Activated CD8-positive, alpha-beta memory T cell treated with anti-CD3 and anti-CD28 coated beads, Interleukin-2, amount 50 U/mL, for 1 hour (primary cell): ENCODE measurements at regions not wholly inside any gene's neighbourhood (a gene's known extent, or its start where the extent isn't known, plus 50 kb on each side); places are given as distances from the start of the nearest gene placed in this dataset.
"Not testable (repeated sequence)": the region's sequence is repeated elsewhere in the genome, so short reads cannot be mapped to it uniquely, and the experiment has no call there.

Experiments
- DNase-seq: peaks from one replicate; pipeline ENCODE4 v3.0.0-alpha.2; 2020; ENCODE audit errors: extremely low read depth

DNA sequence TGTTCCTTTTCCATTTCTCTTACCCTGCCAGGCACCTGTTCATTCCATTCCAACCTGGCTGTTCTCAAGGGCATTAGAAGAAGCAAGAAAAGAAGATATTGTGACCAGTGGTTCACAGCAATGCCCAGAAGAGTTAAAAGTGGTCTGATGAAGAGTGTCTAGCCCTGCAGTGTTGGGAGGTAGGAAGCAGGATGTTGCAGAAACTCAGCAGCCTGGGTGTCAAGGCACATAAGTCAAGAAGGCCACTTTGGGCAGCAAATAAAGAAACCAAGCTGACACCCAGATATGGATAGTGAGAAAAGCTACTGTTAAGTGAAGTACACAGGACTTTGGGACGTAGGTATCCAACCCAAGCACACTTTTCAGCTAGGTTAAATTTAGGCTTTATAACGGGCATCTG lies 199.9 kb upstream of the SATB1 start:
- no peak for DNase-seq

DNA sequence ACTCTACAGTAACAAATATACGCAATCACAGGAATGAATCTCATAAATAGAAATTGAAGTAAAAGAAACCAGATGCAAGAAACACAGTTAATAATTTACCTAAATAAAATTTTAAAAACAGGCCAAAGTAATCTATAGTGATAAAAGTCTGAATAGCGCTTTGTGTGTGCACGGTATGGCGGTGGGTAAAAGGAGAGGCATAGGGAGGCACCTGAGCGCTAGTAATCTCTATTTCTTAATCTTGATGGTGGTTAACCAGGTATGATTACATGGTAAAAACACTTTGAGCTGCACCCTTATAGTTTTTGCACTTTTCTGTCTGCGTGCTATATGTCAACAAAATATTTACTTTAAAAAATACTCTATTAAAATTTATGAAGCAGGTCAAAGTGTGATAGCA lies 198.1 kb upstream of the SATB1 start:
- DNase-seq = no peak

DNA sequence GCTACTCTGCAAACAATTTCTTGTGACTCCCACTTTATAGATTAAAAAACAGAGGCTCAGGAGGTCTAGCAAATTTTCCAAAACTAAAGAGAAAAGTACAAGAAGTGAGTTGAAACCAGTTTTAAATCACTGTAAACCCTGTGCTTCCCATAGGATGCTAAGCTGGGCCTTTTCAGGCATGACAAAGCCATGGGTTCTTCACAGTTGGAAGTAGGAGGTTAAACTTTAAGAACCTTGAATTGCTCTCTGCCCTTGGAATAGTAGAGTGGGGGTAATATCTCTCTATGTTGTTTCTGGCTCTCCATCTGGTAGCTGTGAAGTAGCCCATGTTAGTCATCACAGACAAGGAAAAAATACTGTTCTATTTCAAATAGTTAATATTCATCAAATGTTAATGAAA lies 193.6 kb upstream of the SATB1 start:
- no peak for DNase-seq

DNA sequence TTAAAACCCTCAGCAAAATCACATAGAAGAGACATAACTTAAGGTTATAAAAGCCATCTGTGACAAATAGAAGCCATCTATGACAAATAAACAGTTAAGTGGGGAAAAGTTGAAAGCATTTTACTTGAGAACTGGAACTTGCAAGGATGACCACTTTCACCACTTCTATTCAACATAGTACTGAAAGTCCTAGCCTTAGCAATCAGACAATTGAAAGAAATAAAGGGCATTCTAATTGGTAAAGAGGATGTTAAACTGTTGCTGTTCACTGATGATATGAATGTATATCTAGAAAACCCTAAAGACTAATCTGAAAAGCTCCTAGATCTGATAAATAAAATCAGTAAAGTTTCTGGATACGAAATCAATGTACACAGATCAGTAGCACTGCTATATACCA lies 186.9 kb upstream of the SATB1 start:
- DNase-seq = no peak

DNA sequence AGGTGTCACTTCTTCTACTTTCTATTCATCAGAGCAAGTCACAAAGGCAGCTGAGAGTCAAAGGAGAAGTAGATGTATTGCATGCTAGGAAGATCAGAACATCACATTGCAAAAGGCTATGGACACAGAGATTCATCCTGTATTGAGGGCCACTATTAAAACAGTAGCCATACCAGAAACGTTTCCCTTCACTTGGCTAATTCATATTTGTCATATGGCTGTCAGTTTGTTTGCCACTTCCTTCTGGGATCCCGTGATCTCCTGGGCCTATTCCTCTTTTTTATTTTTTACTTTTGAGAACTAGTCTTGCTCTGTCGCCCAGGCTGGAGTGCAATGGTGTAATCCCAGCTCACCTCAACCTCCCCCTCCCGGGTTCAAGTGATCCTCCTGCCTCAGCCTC lies 184.0 kb upstream of the SATB1 start:
- no peak for DNase-seq

DNA sequence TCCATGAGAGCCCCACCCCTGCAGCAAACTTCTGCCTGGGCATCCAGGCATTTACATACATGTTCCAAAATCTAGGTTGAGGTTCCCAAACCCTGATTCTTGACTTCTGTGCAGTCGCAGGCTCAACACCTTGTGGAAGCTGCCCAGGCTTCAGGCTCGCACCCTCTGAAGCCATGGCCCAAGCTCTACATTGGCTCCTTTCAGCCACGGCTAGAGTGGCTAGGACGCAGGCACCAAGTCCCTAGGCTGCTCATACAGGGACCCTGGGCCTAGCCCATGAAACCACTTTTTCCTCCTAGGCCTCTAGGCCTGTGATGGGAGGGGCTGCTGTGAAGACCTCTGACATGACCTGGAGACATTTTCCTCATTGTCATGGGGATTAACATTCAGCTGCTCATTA lies 172.8 kb upstream of the SATB1 start:
- no peak for DNase-seq

DNA sequence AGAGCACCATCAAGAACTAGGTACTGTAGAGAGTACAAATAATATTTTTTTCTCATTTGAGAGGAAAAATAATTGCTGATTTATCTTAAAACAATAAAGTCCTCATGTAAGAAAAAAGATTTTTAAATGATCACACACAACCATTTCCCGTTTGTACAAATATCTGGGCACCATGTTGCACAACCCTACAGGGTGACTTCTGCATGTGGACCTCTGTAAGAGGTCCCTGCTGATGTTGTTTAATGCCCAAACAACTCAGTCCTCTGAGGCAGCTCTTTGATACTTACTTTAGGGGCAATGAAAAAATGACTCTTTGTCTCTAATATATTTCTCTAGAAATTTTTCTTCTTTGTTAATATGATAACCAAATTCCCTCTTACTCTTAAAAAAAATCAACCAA lies 168.1 kb upstream of the SATB1 start:
- DNase-seq = no peak

DNA sequence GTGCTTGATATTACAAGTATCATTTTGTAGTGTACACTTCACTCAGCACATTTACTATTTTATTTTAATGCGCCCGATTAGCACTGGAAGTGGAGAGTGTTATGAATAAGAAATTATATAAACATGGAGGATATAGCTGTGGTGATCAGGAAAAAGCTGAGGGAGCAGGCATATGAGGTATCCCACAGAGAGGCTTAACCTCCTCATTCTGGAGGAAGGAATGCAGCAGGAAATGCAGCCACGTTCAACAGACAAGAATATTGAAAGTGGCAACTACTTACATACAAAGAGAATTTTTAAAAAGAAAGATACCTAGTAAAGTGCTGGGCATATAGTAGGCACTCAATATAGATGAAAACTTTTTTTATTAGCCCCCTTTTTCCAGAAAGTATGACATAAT lies 166.0 kb upstream of the SATB1 start:
- DNase-seq = no peak

DNA sequence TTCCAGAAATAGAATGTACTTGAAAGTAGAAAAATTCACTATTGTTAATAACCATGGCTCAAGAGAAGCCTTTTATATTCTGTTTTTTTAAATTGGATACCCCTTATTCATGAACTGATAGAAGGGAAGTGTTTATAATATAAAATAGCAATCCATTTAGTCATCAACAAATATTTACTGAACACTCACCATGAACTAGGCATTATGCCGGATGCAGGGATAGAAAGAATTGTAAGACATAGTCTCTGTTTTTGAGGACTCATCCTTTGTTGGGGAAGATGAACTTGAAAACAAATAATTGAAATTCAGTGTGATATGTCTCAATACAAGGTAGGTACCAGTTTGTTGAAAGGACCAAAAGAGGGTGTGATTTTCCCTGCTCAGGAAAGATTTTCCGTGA lies 160.9 kb upstream of the SATB1 start:
- no peak for DNase-seq

DNA sequence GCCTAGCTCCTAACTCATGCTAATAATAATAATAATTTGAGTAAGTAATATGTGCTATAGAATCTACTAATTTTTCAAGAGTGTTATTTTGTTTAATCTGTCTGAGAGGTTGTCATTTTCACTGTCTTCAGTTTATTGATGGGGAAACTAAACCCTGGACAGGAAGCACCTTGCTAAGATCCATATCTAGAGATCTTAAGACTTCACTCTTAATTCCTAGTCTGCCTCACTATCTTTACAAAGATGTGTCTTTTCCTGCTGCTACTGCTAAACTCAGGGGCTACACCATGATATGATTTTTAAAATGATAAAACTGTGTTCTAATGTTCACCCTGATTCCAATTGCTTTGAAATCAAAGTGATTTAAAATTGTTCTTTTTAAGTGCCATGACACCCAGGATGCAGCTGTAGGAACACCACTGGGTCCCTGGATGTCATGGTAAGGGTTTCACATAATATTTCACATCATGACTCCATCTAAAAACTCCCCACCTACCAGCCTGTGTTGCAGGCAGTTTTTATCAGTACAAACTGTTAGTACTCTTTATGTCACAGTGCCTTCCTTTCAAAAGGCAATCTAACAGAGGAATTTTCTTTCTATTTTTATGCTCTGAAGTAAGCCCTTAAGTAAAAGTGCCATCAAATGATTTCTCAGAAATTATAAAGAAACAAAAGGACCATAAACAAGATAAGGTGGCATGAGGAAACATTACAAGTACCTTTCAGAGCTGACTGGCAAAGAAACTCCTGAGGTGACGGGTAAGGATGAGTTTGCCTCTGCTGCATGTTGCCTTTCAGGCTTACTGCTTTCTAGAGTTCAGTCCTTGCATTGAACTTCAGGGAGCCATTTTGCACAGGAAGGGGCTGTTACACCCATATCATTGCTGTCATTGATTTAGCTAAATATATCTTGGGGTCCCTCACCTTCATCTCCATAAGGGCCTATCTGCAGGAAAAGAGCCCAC lies 160.1 kb upstream of the SATB1 start:
- no peak for DNase-seq

DNA sequence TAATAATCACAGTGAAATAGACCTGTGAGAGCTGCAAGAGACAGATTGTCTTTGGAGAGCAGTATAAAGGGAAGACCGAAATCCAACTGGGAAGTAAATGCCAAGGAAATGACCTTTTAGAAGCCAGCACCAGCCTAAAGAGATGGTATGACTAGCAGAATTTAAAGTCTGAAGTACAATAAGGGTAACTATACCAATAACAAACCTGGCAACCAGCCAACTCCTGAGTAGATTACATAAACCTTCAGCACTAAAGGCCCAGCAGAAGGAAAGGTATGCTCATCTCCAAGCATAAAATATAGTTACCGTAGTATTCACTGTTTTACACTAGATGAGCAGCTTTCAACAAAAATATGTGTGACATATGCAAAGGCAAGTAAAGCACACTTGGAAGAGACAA lies 155.1 kb upstream of the SATB1 start:
- DNase-seq = no peak

DNA sequence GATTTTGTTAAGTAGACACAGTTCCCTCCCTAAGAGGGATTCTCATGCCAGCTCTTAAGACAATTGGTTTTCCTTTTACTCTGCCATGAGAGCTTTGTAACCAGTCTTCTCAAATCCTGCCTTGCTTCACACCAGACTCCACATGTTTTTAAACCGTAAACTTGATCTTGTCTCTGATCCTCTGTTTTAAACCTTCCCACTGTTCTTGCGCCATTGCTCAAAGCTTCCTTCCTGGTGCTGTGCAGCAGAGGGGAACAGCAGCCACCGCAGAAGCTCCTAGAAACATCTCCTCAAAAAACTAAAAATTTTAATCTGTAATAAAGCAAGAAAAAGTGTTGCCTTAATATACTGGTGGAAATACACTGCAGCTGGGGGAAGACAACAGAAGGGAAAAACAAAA lies 154.5 kb upstream of the SATB1 start:
- DNase-seq = no peak

DNA sequence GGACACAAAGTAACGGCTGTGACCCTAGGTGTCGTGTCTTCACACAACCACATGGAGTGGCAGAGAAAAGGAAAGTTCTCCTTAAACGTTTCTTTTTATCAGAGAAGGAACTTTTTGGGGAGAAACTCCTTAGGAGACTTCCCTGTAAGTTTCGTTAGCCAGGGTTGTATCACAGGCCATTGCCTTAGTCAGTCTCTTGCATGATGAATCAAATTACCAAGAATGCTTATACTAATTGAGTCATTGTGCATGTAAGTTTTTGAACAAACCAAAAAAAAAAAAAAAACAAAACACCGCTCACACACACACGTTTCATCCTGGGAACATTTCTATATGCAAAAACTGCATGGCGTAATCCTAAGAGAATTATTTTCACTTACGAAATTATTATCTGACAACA lies 150.4 kb upstream of the SATB1 start:
- no peak for DNase-seq

DNA sequence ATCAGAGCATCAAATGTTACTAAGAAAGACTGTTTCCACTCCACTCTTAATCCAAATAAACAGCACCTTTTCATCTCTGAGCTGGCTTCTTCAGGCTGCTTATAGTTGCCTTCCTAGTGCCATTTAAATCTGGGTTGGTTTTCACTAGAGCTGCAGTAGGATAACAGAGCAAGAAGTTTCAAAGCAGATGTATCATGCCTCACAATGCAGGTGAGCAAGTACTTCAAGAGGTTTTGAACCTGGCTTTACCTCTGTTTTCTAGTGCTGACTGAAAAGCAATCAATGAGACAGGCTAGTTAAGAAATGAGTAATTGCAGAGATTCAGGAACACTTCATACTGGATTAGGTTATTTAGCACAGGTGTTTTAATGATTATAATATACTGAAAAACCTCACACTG lies 147.7 kb upstream of the SATB1 start:
- DNase-seq = no peak

DNA sequence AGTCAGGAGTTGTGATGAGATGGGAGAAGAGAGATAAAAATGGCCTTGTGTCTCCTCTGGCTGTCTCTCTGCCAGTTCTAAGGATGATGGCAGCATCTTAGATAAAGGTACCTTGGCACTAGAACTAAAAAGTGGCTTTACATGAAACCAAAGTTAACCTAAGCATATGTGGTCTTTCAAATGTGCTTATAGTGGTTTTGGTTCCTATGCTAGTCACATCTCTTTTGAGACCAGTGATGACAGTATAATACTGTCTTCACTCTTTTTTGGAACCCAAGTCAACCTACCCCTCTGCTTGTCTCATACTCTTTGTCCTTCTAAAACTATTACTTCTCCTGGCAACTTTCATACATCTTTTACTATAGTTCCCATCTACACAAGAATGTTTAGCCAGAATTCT lies 142.2 kb upstream of the SATB1 start:
- DNase-seq = no peak

DNA sequence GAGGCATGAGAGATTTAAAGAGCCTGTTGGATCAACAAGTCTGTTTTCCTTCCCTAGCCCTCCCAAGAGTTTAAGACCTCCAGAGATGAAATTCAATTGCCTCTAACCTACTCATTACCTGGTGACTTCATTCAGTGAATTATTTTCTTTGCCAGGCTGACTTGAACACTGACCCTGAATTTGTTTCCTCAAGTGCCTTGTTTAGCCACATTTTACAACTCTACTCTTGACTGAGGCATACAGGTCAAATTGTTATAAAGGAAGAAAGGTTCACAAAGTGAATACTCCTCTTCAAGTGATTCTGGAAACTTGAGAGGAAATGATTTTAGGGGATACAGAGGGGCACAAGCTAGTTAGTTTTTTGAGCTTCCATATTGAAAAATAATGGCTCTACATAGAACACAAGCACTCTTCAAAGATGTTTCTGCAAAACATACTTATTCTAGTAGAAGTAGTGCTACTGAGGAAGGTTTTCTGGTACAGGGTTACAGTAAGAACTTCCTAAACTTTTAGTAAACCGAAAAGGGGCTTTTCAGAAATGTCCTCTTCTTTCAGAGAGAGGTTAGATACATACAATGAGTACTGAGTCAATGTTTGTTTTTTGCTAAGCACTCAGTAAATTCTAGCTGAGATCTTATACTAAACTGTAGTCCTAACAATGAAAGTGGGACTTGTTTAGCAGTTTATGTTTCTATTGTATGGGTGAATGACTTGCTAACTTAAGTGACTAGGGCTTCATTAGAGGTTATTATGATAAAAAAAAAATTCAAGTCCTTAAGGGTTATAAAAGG lies 137.4 kb upstream of the SATB1 start:
- no peak for DNase-seq

DNA sequence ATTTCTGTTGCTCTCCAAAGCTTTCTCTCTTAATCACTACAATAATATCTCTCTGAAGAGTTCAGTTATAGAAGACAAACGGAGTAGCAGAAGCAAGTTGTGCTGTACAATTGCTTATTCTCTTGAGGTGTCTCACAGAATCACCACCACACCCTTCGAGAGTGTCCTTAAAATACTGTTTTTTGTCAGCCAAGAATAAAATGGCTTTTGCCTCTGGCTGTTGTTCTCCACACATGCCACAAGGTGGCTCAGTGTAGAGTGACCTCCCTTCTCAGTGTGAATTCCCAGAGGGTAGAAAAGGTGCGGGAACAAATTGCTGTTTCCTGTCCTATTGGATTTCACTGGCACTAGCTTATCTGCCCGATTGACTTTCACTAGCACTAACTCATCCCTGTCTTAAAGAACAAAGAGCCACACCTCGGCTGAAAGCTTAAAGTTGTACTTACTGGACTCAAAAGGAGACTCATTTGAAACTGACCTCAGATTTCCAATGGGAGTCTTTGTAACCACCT lies 134.2 kb upstream of the SATB1 start:
- no peak for DNase-seq

DNA sequence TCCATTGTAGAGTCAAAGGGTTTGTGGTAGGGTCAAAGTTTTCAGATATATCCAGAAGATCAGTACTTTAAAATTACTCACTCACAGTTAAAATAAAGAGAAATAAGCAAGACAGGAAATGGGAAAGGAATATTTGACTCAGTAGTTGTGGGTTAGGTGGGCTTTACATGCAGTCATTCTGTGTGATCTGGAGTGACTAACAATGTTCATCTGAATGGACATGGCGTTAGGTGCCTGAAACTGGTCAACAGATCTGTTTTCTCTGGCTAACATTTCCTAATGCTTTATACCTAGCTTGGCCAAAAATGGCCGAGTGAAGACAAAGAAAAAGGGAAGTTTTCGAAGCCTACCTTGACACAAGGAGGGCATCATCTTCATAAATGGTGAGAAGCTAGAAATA lies 133.4 kb upstream of the SATB1 start:
- DNase-seq = no peak

DNA sequence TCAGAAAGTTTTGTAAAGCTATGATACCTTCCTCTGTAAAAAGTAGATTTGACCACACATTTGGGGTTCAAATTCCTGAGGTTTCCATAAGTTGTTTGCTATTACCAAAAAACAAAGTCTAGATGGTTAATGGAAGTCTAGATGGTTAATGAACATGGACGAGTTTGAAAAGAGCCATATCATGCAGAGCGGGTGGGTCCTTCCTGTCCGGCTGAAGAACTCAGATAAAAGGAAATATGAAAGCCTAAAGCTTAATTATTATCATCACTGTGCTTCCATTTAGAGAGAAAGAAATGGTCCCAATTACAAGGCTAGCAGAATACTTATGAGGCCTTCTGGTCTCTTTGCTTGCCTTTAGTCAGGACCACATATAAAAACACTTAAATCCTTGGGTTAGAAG lies 132.1 kb upstream of the SATB1 start:
- no peak for DNase-seq

DNA sequence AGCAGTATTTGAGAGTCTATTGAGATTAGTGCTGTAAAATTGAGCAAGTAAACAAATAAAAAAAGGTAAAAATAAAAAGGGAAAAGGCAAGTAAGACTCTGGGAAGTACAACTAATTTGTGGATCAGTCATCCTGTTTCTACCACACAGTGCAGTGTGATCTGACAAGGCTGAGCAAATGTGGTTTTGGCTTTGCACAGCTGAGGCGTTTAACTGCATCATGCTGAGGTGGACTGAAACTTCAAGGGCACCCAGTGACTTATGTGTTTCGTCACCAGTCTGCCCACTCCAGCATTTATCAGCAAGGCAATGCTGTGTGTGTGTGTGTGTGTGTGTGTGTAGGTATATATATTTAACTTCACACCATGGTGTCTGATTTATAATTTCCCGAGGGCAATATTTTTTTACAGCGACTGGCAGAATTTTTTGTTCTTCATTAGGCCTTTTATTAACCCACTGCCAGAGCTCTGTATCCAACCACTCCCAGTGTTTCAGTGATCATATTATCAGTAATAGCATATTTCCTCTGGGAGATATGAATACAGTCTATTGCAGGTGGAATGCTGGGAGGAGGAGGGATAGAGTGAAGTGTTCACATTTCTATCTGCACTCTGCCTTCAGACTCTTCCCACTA lies 131.5 kb upstream of the SATB1 start:
- peak; percentile 43 for DNase-seq

DNA sequence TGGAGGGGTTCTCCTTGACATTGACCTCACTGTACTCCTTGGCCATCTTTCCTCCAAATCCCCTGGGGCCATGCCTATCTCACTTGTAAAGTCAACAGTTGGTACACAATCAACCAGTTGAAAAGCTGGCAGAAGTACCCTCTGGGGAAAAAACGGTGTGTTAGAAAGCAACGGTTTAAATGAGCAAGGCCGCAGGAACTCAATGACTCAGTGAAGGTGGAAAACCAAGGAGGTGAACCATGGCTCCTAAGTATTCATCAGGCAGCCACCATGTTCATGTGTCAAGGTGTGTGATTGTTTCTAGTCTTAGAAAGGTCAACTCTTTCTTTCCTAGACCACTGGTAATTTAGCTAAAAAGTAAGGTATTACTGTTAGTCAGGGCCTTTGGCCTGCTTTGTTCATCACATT lies 130.9 kb upstream of the SATB1 start:
- no peak for DNase-seq

DNA sequence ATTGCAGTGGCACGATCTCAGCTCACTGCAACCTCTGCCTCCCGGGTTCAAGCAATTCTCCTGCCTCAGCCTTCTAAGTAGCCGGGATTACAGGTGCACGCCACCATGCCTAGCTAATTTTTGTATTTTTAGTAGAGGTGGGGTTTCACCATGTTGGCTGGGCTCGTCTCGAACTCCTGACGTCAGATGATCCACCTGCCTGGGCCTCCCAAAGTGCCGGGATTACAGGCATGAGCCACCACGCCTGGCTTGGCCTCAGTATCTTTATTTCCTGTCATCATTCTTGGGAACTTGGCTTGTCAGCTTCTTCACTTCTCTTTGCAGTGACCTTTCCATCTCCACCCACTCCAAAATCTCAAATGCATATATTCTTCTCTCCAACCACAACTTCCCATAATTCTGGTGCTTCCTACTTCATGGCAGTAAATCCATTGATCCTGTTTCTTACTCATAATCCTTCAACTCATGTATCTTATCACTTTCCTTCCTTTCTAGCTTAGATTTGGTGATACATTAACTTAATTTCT lies 127.5 kb upstream of the SATB1 start:
- not testable (repeated sequence) for DNase-seq
